H9 (cell line): ENCODE measurements at regions not wholly inside any gene's neighbourhood (a gene's known extent, or its start where the extent isn't known, plus 50 kb on each side); places are given as distances from the start of the nearest gene placed in this dataset.

Experiments
- DNase-seq: peaks from one replicate; pipeline ENCODE4 v3.0.0-alpha.2; 2017
- H2AFZ ChIP-seq: one replicate; pipeline ENCODE4 v1.6.1; 2013; ENCODE audit warnings: mild to moderate bottlenecking, low read length, control low read depth, moderate library complexity
- H2AK5ac ChIP-seq: 2 replicates; pipeline ENCODE4 v1.6.1; 2013; ENCODE audit warnings: low read length, control low read depth, mixed read lengths; ENCODE audit not compliant: insufficient read length
- H2BK120ac ChIP-seq: one replicate; pipeline ENCODE4 v1.6.1; 2013; ENCODE audit warnings: low read depth, mild to moderate bottlenecking, low read length, control low read depth, inconsistent platforms; ENCODE audit not compliant: poor library complexity, severe bottlenecking
- H2BK12ac ChIP-seq: 2 replicates; pipeline ENCODE4 v1.6.1; 2013; ENCODE audit warnings: low read length, control low read depth, mixed read lengths, low read depth; ENCODE audit not compliant: insufficient read length
- H2BK15ac ChIP-seq: 2 replicates; pipeline ENCODE4 v1.6.1; 2013; ENCODE audit warnings: low read depth, low read length, control low read depth
- H2BK20ac ChIP-seq: one replicate; pipeline ENCODE4 v1.6.1; 2013; ENCODE audit warnings: low read depth, mild to moderate bottlenecking, low read length, control low read depth, inconsistent platforms; ENCODE audit not compliant: poor library complexity, severe bottlenecking
- H2BK5ac ChIP-seq: 2 replicates; pipeline ENCODE4 v1.6.1; 2013; ENCODE audit warnings: low read length, control low read depth, mixed read lengths; ENCODE audit not compliant: insufficient read length
- H3K14ac ChIP-seq: 2 replicates; pipeline ENCODE4 v1.6.1; 2013; ENCODE audit warnings: low read length, control low read depth; ENCODE audit not compliant: insufficient read depth
- H3K18ac ChIP-seq: 2 replicates; pipeline ENCODE4 v1.6.1; 2013; ENCODE audit warnings: low read depth, mild to moderate bottlenecking, mixed read lengths, low read length, control low read depth; ENCODE audit not compliant: insufficient read length
- H3K23ac ChIP-seq: 2 replicates; pipeline ENCODE4 v1.6.1; 2013; ENCODE audit warnings: low read length, control low read depth, mixed read lengths, low read depth; ENCODE audit not compliant: insufficient read length
- H3K23me2 ChIP-seq: 2 replicates; pipeline ENCODE4 v1.6.1; 2013; ENCODE audit warnings: low read depth, mild to moderate bottlenecking, mixed read lengths, low read length, control low read depth; ENCODE audit not compliant: insufficient read length, poor library complexity, severe bottlenecking
- H3K27ac ChIP-seq: 2 replicates; pipeline ENCODE4 v1.5.1; 2013; ENCODE audit warnings: low read length, control low read depth, mixed read lengths, low read depth; ENCODE audit not compliant: insufficient read length
- H3K27me3 ChIP-seq: 2 replicates; pipeline ENCODE4 v1.6.1; 2013; ENCODE audit warnings: low read length, control low read depth, inconsistent platforms; ENCODE audit not compliant: insufficient read depth
- H3K4ac ChIP-seq: 2 replicates; pipeline ENCODE4 v1.6.1; 2013; ENCODE audit warnings: low read depth, mild to moderate bottlenecking, control low read depth, inconsistent platforms, low read length, moderate library complexity
- H3K4me1 ChIP-seq: 2 replicates; pipeline ENCODE4 v1.6.1; 2013; ENCODE audit warnings: low read length, control low read depth, inconsistent platforms; ENCODE audit not compliant: insufficient read depth
- H3K4me2 ChIP-seq: 2 replicates; pipeline ENCODE4 v1.6.1; 2013; ENCODE audit warnings: low read length, control low read depth, mixed read lengths; ENCODE audit not compliant: insufficient read length, insufficient read depth
- H3K56ac ChIP-seq: 2 replicates; pipeline ENCODE4 v1.6.1; 2013; ENCODE audit warnings: low read depth, mild to moderate bottlenecking, mixed read lengths, low read length, control low read depth; ENCODE audit not compliant: insufficient read length
- H3K79me1 ChIP-seq: 2 replicates; pipeline ENCODE4 v1.6.1; 2013; ENCODE audit warnings: low read depth, mild to moderate bottlenecking, moderate library complexity, low read length, control low read depth, inconsistent platforms; ENCODE audit not compliant: insufficient read depth, poor library complexity, severe bottlenecking
- H3K79me2 ChIP-seq: 2 replicates; pipeline ENCODE4 v1.6.1; 2013; ENCODE audit warnings: low read length, control low read depth, inconsistent platforms; ENCODE audit not compliant: insufficient read depth
- H3K9ac ChIP-seq: 2 replicates; pipeline ENCODE4 v1.6.1; 2013; ENCODE audit warnings: low read length, control low read depth, mixed read lengths; ENCODE audit not compliant: insufficient read length; ENCODE audit errors: extremely low read depth
- H3K9me3 ChIP-seq: one replicate; pipeline ENCODE4 v1.6.1; 2013; ENCODE audit warnings: low read depth, low read length, inconsistent platforms; ENCODE audit not compliant: control insufficient read depth
- H3T11ph ChIP-seq: one replicate; pipeline ENCODE4 v1.6.1; 2013; ENCODE audit warnings: mild to moderate bottlenecking, low read length, control low read depth, inconsistent platforms
- H4K20me1 ChIP-seq: one replicate; pipeline ENCODE4 v1.6.1; 2013; ENCODE audit not compliant: control insufficient read depth, insufficient read length, insufficient read depth
- H4K5ac ChIP-seq: 2 replicates; pipeline ENCODE4 v1.6.1; 2013; ENCODE audit warnings: low read depth, mild to moderate bottlenecking, mixed read lengths, low read length, control low read depth; ENCODE audit not compliant: insufficient read length
- H4K8ac ChIP-seq: replicated peaks from 2 replicates; pipeline ENCODE4 v1.6.1; 2013; ENCODE audit warnings: low read length, control low read depth, mixed read lengths, low read depth; ENCODE audit not compliant: insufficient read length
- H4K91ac ChIP-seq: 2 replicates; pipeline ENCODE4 v1.6.1; 2013; ENCODE audit warnings: low read depth, mild to moderate bottlenecking, moderate library complexity, mixed read lengths, low read length, control low read depth; ENCODE audit not compliant: insufficient read length
- H3K27ac Mint-ChIP-seq, 3 experiments: 2 replicates in 2 of 3; 3 replicates in 1 of 3; pipeline ENCODE4 v1.8.0; 2020 to 2021; ENCODE audit warnings: mixed read lengths in 3 of 3, mild to moderate bottlenecking in 1 of 3, moderate library complexity in 1 of 3
- H3K27me3 Mint-ChIP-seq: 2 replicates; pipeline ENCODE4 v1.8.0; 2021; ENCODE audit warnings: low read depth, mild to moderate bottlenecking, moderate library complexity, mixed read lengths
- H3K36me3 Mint-ChIP-seq, 3 experiments: 2 replicates in 2 of 3; 3 replicates in 1 of 3; pipeline ENCODE4 v1.8.0; 2020 to 2021; ENCODE audit warnings: low read depth in 3 of 3, mixed read lengths in 3 of 3; ENCODE audit not compliant: insufficient read depth in 1 of 3
- H3K4me1 Mint-ChIP-seq, 2 experiments: 2 replicates each; pipeline ENCODE4 v1.8.0; 2020; ENCODE audit warnings: mixed read lengths in 2 of 2
- H3K4me3 Mint-ChIP-seq, 2 experiments: 2 replicates in 1 of 2; 3 replicates in 1 of 2; pipeline ENCODE4 v1.8.0; 2020 to 2021; ENCODE audit warnings: mild to moderate bottlenecking in 2 of 2, mixed read lengths in 2 of 2, moderate library complexity in 1 of 2
- H3K9me3 Mint-ChIP-seq, 2 experiments: 2 replicates in 1 of 2; 3 replicates in 1 of 2; pipeline ENCODE4 v1.8.0; 2020; ENCODE audit warnings: mild to moderate bottlenecking in 2 of 2, mixed read lengths in 2 of 2, moderate library complexity in 1 of 2
- CTCF ChIP-seq: fragments of 200-600 bp; sonication (generic); conservative IDR thresholded peaks from 3 replicates; pipeline ENCODE4 v1.8.0; 2021; ENCODE audit warnings: antibody characterized with exemption, mild to moderate bottlenecking
- WGBS: extraction: QIAGEN DNeasy Blood & Tissue Kit; methylation state at CpG from one replicate; pipeline ENCODE4 v1.1.7; 2013; ENCODE audit warnings: missing lambda C conversion rate, low lambda C conversion rate, mixed read lengths; ENCODE audit not compliant: insufficient read length; ENCODE audit errors: extremely low coverage; 5-methylcytosine and 5-hydroxymethylcytosine counted together

GRCh38 chr15:97099040-97099439, 768.5 kb downstream of the NR2F2 start:
- H3K4me2 ChIP-seq, result no peak overlapping the region
- H3K27me3 Mint-ChIP-seq, result no peaks in the 10 kb centered on the region
- no peak overlapping the region for H4K8ac ChIP-seq
- H3K79me2 ChIP-seq, result no peaks in the 10 kb centered on the region
- H3K4me1 Mint-ChIP-seq, result no peaks in the 10 kb centered on the region
- H2BK12ac ChIP-seq, result no peak overlapping the region
- no peak overlapping the region for H3K27ac ChIP-seq
- H3K27me3 ChIP-seq, result no peaks in the 10 kb centered on the region
- H3K36me3 Mint-ChIP-seq, result no peaks in the 10 kb centered on the region
- no peaks in the 10 kb centered on the region for H3K79me1 ChIP-seq
- H3K18ac ChIP-seq, result no peak overlapping the region
- no peak overlapping the region for H3K56ac ChIP-seq
- H4K20me1 ChIP-seq, result no peaks in the 10 kb centered on the region
- H3K23me2 ChIP-seq, result no peaks in the 10 kb centered on the region
- no peaks in the 10 kb centered on the region for H3K9me3 ChIP-seq
- H2BK5ac ChIP-seq, result no peak overlapping the region
- H3K23ac ChIP-seq, result no peak overlapping the region
- no peaks in the 10 kb centered on the region; a peak in 1 of 5 replicates for H3K9me3 Mint-ChIP-seq
- H2AFZ ChIP-seq, result no peak overlapping the region
- H2BK120ac ChIP-seq, result no peak overlapping the region
- no peak overlapping the region for H2BK20ac ChIP-seq
- WGBS, result no CpG with 5 or more reads among the region's 1 CpG
- no peak overlapping the region for H3K27ac Mint-ChIP-seq
- TF ChIP-seq CTCF, result no peak
- no peak overlapping the region for H2BK15ac ChIP-seq
- no peaks in the 10 kb centered on the region for H3K4me1 ChIP-seq
- no peak overlapping the region for H3K4ac ChIP-seq
- H4K91ac ChIP-seq, result no peak overlapping the region
- H2AK5ac ChIP-seq, result no peak overlapping the region
- H3T11ph ChIP-seq, result no peak overlapping the region
- no peak for DNase-seq
- no peak overlapping the region for H3K9ac ChIP-seq
- no peak overlapping the region for H3K14ac ChIP-seq
- H4K5ac ChIP-seq, result no peak overlapping the region
- no peak overlapping the region for H3K4me3 Mint-ChIP-seq
